ENCODE measurements at regions not wholly inside any gene's neighbourhood (a gene's known extent, or its start where the extent isn't known, plus 50 kb on each side); places are given as distances from the start of the nearest gene placed in this dataset.

GRCh38 chr2:183511154-183511553, 386.9 kb downstream of the NUP35 start:
- no peak for TF ChIP-seq CTCF (IDR thresholded peaks at IDR 0.05; ENCODE audit: low read length)
- TF ChIP-seq EZH2 (IDR thresholded peaks at IDR 0.05; ENCODE audit: borderline replicate concordance, low read length), result no peak

Data from OCI-LY1 (cell line).